ENCODE measurements at regions not wholly inside any gene's neighbourhood (a gene's known extent, or its start where the extent isn't known, plus 50 kb on each side); places are given as distances from the start of the nearest gene placed in this dataset.

GRCh38 chr4:30989508-30989907 is 269.3 kb downstream of the PCDH7 start:
- H3K9ac ChIP-seq (ENCODE audit: low read depth, low read length), result no peak overlapping the region
- no peaks in the 10 kb centered on the region for H3K27me3 ChIP-seq (ENCODE audit: control insufficient read depth, insufficient read depth, low read length)
- H3K4me3 ChIP-seq (ENCODE audit: low read depth, low read length), result no peak overlapping the region
- no peaks in the 10 kb centered on the region for H3K9me3 ChIP-seq (ENCODE audit: control insufficient read depth, insufficient read depth, low read length)
- no peaks in the 10 kb centered on the region for H3K4me1 ChIP-seq (ENCODE audit: control insufficient read depth, insufficient read depth, low read length)
- no peaks in the 10 kb centered on the region for H3K36me3 ChIP-seq (ENCODE audit: control insufficient read depth, insufficient read depth, low read length)

GRCh38 chr4:30996841-30997240 is 276.7 kb downstream of the PCDH7 start:
- no peaks in the 10 kb centered on the region for H3K4me1 ChIP-seq (ENCODE audit: control insufficient read depth, insufficient read depth, low read length)
- H3K9me3 ChIP-seq (ENCODE audit: control insufficient read depth, insufficient read depth, low read length), result no peaks in the 10 kb centered on the region
- no peaks in the 10 kb centered on the region for H3K36me3 ChIP-seq (ENCODE audit: control insufficient read depth, insufficient read depth, low read length)
- no peak overlapping the region for H3K9ac ChIP-seq (ENCODE audit: low read depth, low read length)
- no peak overlapping the region for H3K4me3 ChIP-seq (ENCODE audit: low read depth, low read length)
- H3K27me3 ChIP-seq (ENCODE audit: control insufficient read depth, insufficient read depth, low read length), result no peaks in the 10 kb centered on the region

GRCh38 chr4:31005037-31005436 is 284.9 kb downstream of the PCDH7 start:
- Histone ChIP-seq H3K27me3 (ENCODE audit: control insufficient read depth, insufficient read depth, low read length) (no peaks in the 10 kb centered on the region), H3K9me3 (ENCODE audit: control insufficient read depth, insufficient read depth, low read length) (no peaks in the 10 kb centered on the region), H3K9ac (ENCODE audit: low read depth, low read length) (no peak overlapping the region), H3K4me3 (ENCODE audit: low read depth, low read length) (no peak overlapping the region), H3K4me1 (ENCODE audit: control insufficient read depth, insufficient read depth, low read length) (no peaks in the 10 kb centered on the region), H3K36me3 (ENCODE audit: control insufficient read depth, insufficient read depth, low read length) (no peaks in the 10 kb centered on the region)

GRCh38 chr4:31007858-31008257 is 287.7 kb downstream of the PCDH7 start:
- Histone ChIP-seq H3K9me3 (ENCODE audit: control insufficient read depth, insufficient read depth, low read length) (no peaks in the 10 kb centered on the region), H3K36me3 (ENCODE audit: control insufficient read depth, insufficient read depth, low read length) (no peaks in the 10 kb centered on the region), H3K4me3 (ENCODE audit: low read depth, low read length) (no peak overlapping the region), H3K27me3 (ENCODE audit: control insufficient read depth, insufficient read depth, low read length) (no peaks in the 10 kb centered on the region), H3K4me1 (ENCODE audit: control insufficient read depth, insufficient read depth, low read length) (no peaks in the 10 kb centered on the region), H3K9ac (ENCODE audit: low read depth, low read length) (no peak overlapping the region)

- no peaks in the 10 kb centered on the region for H3K36me3 ChIP-seq (ENCODE audit: control insufficient read depth, insufficient read depth, low read length)
- H3K4me3 ChIP-seq (ENCODE audit: low read depth, low read length), result no peak overlapping the region
- H3K4me1 ChIP-seq (ENCODE audit: control insufficient read depth, insufficient read depth, low read length), result no peaks in the 10 kb centered on the region
- no peak overlapping the region for H3K9ac ChIP-seq (ENCODE audit: low read depth, low read length)
- no peaks in the 10 kb centered on the region for H3K9me3 ChIP-seq (ENCODE audit: control insufficient read depth, insufficient read depth, low read length)
- no peaks in the 10 kb centered on the region for H3K27me3 ChIP-seq (ENCODE audit: control insufficient read depth, insufficient read depth, low read length)
Measured at GRCh38 chr4:31009926-31010325, 289.8 kb downstream of the PCDH7 start.

- H3K36me3 ChIP-seq (ENCODE audit: control insufficient read depth, insufficient read depth, low read length), result no peaks in the 10 kb centered on the region
- H3K4me1 ChIP-seq (ENCODE audit: control insufficient read depth, insufficient read depth, low read length), result no peaks in the 10 kb centered on the region
- H3K27me3 ChIP-seq (ENCODE audit: control insufficient read depth, insufficient read depth, low read length), result no peaks in the 10 kb centered on the region
- no peaks in the 10 kb centered on the region for H3K9me3 ChIP-seq (ENCODE audit: control insufficient read depth, insufficient read depth, low read length)
- no peak overlapping the region for H3K9ac ChIP-seq (ENCODE audit: low read depth, low read length)
- no peak overlapping the region for H3K4me3 ChIP-seq (ENCODE audit: low read depth, low read length)
Measured at GRCh38 chr4:31015123-31015522, 295.0 kb downstream of the PCDH7 start.

- Histone ChIP-seq H3K4me1 (ENCODE audit: control insufficient read depth, insufficient read depth, low read length) (no peaks in the 10 kb centered on the region), H3K9ac (ENCODE audit: low read depth, low read length) (no peak overlapping the region), H3K9me3 (ENCODE audit: control insufficient read depth, insufficient read depth, low read length) (no peaks in the 10 kb centered on the region), H3K27me3 (ENCODE audit: control insufficient read depth, insufficient read depth, low read length) (no peaks in the 10 kb centered on the region), H3K4me3 (ENCODE audit: low read depth, low read length) (no peak overlapping the region), H3K36me3 (ENCODE audit: control insufficient read depth, insufficient read depth, low read length) (no peaks in the 10 kb centered on the region)
Measured at GRCh38 chr4:31016322-31017061, 296.3 kb downstream of the PCDH7 start.

- H3K9ac ChIP-seq (ENCODE audit: low read depth, low read length), result no peak overlapping the region
- H3K4me3 ChIP-seq (ENCODE audit: low read depth, low read length), result no peak overlapping the region
- no peaks in the 10 kb centered on the region for H3K4me1 ChIP-seq (ENCODE audit: control insufficient read depth, insufficient read depth, low read length)
- H3K9me3 ChIP-seq (ENCODE audit: control insufficient read depth, insufficient read depth, low read length), result no peaks in the 10 kb centered on the region
- H3K27me3 ChIP-seq (ENCODE audit: control insufficient read depth, insufficient read depth, low read length), result no peaks in the 10 kb centered on the region
- no peaks in the 10 kb centered on the region for H3K36me3 ChIP-seq (ENCODE audit: control insufficient read depth, insufficient read depth, low read length)
Measured at GRCh38 chr4:31020363-31020762, 300.2 kb downstream of the PCDH7 start.

GRCh38 chr4:31021008-31021407 is 300.8 kb downstream of the PCDH7 start:
- H3K4me3 ChIP-seq (ENCODE audit: low read depth, low read length), result no peak overlapping the region
- H3K9ac ChIP-seq (ENCODE audit: low read depth, low read length), result no peak overlapping the region
- no peaks in the 10 kb centered on the region for H3K27me3 ChIP-seq (ENCODE audit: control insufficient read depth, insufficient read depth, low read length)
- H3K9me3 ChIP-seq (ENCODE audit: control insufficient read depth, insufficient read depth, low read length), result no peaks in the 10 kb centered on the region
- H3K4me1 ChIP-seq (ENCODE audit: control insufficient read depth, insufficient read depth, low read length), result no peaks in the 10 kb centered on the region
- H3K36me3 ChIP-seq (ENCODE audit: control insufficient read depth, insufficient read depth, low read length), result no peaks in the 10 kb centered on the region

GRCh38 chr4:31022702-31023101 is 302.5 kb downstream of the PCDH7 start:
- H3K4me1 ChIP-seq (ENCODE audit: control insufficient read depth, insufficient read depth, low read length), result no peaks in the 10 kb centered on the region
- H3K9ac ChIP-seq (ENCODE audit: low read depth, low read length), result no peak overlapping the region
- H3K4me3 ChIP-seq (ENCODE audit: low read depth, low read length), result no peak overlapping the region
- no peaks in the 10 kb centered on the region for H3K9me3 ChIP-seq (ENCODE audit: control insufficient read depth, insufficient read depth, low read length)
- no peaks in the 10 kb centered on the region for H3K36me3 ChIP-seq (ENCODE audit: control insufficient read depth, insufficient read depth, low read length)
- H3K27me3 ChIP-seq (ENCODE audit: control insufficient read depth, insufficient read depth, low read length), result no peaks in the 10 kb centered on the region

- H3K9me3 ChIP-seq (ENCODE audit: control insufficient read depth, insufficient read depth, low read length), result no peaks in the 10 kb centered on the region
- H3K27me3 ChIP-seq (ENCODE audit: control insufficient read depth, insufficient read depth, low read length), result no peaks in the 10 kb centered on the region
- H3K4me1 ChIP-seq (ENCODE audit: control insufficient read depth, insufficient read depth, low read length), result no peaks in the 10 kb centered on the region
- no peak overlapping the region for H3K9ac ChIP-seq (ENCODE audit: low read depth, low read length)
- H3K4me3 ChIP-seq (ENCODE audit: low read depth, low read length), result no peak overlapping the region
- H3K36me3 ChIP-seq (ENCODE audit: control insufficient read depth, insufficient read depth, low read length), result no peaks in the 10 kb centered on the region
Measured at GRCh38 chr4:31023109-31023508, 302.9 kb downstream of the PCDH7 start.

GRCh38 chr4:31023742-31024141 is 303.6 kb downstream of the PCDH7 start:
- Histone ChIP-seq H3K27me3 (ENCODE audit: control insufficient read depth, insufficient read depth, low read length) (no peaks in the 10 kb centered on the region), H3K9me3 (ENCODE audit: control insufficient read depth, insufficient read depth, low read length) (no peaks in the 10 kb centered on the region), H3K4me1 (ENCODE audit: control insufficient read depth, insufficient read depth, low read length) (no peaks in the 10 kb centered on the region), H3K36me3 (ENCODE audit: control insufficient read depth, insufficient read depth, low read length) (no peaks in the 10 kb centered on the region), H3K9ac (ENCODE audit: low read depth, low read length) (no peak overlapping the region), H3K4me3 (ENCODE audit: low read depth, low read length) (no peak overlapping the region)
